PC-3 (cell line): ENCODE measurements at regions not wholly inside any gene's neighbourhood (a gene's known extent, or its start where the extent isn't known, plus 50 kb on each side); places are given as distances from the start of the nearest gene placed in this dataset.

Experiments
- CTCF ChIP-seq: fragments of 300-600 bp; sonication (generic); conservative IDR thresholded peaks from 2 replicates; pipeline ENCODE4 v1.5.1; 2017; ENCODE audit warnings: antibody characterized with exemption, low read depth, mild to moderate bottlenecking, low read length
- EZH2phosphoT487 ChIP-seq: fragments of 300-600 bp; sonication (generic); IDR thresholded peaks from 2 replicates; pipeline ENCODE4 v1.6.1; 2018; ENCODE audit warnings: mild to moderate bottlenecking, antibody characterized with exemption, low read length, borderline replicate concordance

GRCh38 chr4:159592898-159593556 is 490.1 kb downstream of the RAPGEF2 start:
- TF ChIP-seq CTCF (no peak), EZH2phosphoT487 (no peak)
